ENCODE measurements at regions not wholly inside any gene's neighbourhood (a gene's known extent, or its start where the extent isn't known, plus 50 kb on each side); places are given as distances from the start of the nearest gene placed in this dataset.

DNA sequence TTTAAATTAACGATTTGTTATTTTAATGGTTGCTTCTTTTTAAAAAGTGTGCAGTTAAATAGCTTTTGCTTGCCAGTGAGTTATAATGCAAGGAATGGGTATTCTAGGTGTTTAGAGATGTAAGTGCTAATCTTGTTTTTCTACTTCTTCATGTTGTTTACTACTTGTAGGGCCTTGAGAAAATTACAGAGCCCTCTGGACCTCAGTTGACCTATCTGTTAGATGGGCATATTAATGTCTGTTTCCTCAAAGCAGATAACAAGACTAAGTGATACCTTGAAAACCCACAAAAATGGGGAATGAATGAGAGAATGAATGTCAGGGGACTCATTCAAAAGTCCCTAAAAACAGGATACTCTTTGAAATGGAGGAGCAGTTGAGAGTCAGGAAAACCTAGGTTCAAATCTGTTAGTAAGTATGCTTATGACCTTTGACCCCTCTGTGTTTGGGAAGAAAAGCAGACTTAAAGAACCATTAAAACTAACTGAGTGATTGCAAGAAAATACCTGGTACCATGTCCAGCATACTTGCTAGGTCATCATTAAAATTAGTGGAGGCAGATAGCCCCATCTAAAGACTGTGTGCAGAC, 419.5 kb downstream of the EDEM1 start:
- TF ChIP-seq, protein P1, sequence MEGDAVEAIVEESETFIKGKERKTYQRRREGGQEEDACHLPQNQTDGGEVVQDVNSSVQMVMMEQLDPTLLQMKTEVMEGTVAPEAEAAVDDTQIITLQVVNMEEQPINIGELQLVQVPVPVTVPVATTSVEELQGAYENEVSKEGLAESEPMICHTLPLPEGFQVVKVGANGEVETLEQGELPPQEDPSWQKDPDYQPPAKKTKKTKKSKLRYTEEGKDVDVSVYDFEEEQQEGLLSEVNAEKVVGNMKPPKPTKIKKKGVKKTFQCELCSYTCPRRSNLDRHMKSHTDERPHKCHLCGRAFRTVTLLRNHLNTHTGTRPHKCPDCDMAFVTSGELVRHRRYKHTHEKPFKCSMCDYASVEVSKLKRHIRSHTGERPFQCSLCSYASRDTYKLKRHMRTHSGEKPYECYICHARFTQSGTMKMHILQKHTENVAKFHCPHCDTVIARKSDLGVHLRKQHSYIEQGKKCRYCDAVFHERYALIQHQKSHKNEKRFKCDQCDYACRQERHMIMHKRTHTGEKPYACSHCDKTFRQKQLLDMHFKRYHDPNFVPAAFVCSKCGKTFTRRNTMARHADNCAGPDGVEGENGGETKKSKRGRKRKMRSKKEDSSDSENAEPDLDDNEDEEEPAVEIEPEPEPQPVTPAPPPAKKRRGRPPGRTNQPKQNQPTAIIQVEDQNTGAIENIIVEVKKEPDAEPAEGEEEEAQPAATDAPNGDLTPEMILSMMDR (IDR thresholded peaks at IDR 0.05; ENCODE audit: extremely low read depth in 1 of 2, insufficient read depth in 1 of 2, low read depth in 1 of 2, low read length in 2 of 2): no peak
- TF ChIP-seq POLR2A (IDR thresholded peaks at IDR 0.05; ENCODE audit: low read depth, low read length): no peak

Data from endothelial cell of umbilical vein (primary cell).